ENCODE measurements at regions not wholly inside any gene's neighbourhood (a gene's known extent, or its start where the extent isn't known, plus 50 kb on each side); places are given as distances from the start of the nearest gene placed in this dataset.

GRCh38 chr22:49107961-49108530 lies 719.6 kb downstream of the BRD1 start:
- no peaks in the 10 kb centered on the region for H3F3A ChIP-seq (ENCODE audit: low read depth)
- H4K20me1 ChIP-seq (ENCODE audit: insufficient read depth, low read length, poor library complexity, severe bottlenecking): no peaks in the 10 kb centered on the region
- H3K27me3 ChIP-seq (ENCODE audit: insufficient read depth, low read length, poor library complexity, severe bottlenecking): no peaks in the 10 kb centered on the region
- no peak overlapping the region for H3K9ac ChIP-seq (ENCODE audit: low read depth, low read length, poor library complexity, severe bottlenecking)
- H3K9me2 ChIP-seq (replicated peaks; ENCODE audit: low read depth, low read length): no peaks in the 10 kb centered on the region
- no peaks in the 10 kb centered on the region for H3K4me1 ChIP-seq (ENCODE audit: insufficient read depth, low read length, poor library complexity, severe bottlenecking)
- no peaks in the 10 kb centered on the region for H3K36me3 ChIP-seq (ENCODE audit: insufficient read depth, low read length)
- H3K4me2 ChIP-seq (ENCODE audit: low read depth, low read length, poor library complexity, severe bottlenecking): no peak overlapping the region
- peaks cover 4% of the 10 kb centered on the region; the same call in 1 of the 2 replicates for H3K9me3 ChIP-seq (ENCODE audit: insufficient read depth, low read depth, low read length)
- H3K4me3 ChIP-seq (ENCODE audit: low read length, poor library complexity, severe bottlenecking): no peak overlapping the region
- no peaks in the 10 kb centered on the region for H3K79me2 ChIP-seq (ENCODE audit: insufficient read depth, low read length)
- TF ChIP-seq, protein P1, sequence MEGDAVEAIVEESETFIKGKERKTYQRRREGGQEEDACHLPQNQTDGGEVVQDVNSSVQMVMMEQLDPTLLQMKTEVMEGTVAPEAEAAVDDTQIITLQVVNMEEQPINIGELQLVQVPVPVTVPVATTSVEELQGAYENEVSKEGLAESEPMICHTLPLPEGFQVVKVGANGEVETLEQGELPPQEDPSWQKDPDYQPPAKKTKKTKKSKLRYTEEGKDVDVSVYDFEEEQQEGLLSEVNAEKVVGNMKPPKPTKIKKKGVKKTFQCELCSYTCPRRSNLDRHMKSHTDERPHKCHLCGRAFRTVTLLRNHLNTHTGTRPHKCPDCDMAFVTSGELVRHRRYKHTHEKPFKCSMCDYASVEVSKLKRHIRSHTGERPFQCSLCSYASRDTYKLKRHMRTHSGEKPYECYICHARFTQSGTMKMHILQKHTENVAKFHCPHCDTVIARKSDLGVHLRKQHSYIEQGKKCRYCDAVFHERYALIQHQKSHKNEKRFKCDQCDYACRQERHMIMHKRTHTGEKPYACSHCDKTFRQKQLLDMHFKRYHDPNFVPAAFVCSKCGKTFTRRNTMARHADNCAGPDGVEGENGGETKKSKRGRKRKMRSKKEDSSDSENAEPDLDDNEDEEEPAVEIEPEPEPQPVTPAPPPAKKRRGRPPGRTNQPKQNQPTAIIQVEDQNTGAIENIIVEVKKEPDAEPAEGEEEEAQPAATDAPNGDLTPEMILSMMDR (conservative IDR thresholded peaks at IDR 0.05; ENCODE audit: low read length): no peak
- TF ChIP-seq EZH2phosphoT487 (IDR thresholded peaks at IDR 0.05; ENCODE audit: borderline replicate concordance): no peak
- H2AFZ ChIP-seq (ENCODE audit: low read length): no peak overlapping the region

DNA sequence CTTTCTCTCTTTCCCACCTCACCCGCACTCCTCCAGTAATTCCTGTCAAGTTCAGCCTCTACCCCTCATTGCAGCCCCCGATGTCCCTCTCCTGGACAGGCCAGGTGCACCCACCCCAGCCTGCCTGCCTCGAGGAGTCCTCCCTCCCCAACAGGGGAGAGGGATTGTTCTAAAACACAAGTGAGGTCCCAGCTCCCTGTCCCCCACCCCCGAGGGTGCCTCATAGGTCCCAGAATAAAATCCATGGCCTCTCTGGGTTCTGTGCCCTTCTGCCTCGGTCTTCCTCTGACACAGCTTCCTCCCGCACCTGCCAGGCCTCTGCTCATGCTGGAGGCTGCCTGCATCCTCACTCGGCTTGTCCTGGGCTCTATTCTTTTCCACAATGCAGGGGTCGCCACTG lies 720.1 kb downstream of the BRD1 start:
- TF ChIP-seq, protein P1 (conservative IDR thresholded peaks at IDR 0.05; ENCODE audit: low read length): no peak
- no peak for TF ChIP-seq EZH2phosphoT487 (IDR thresholded peaks at IDR 0.05; ENCODE audit: borderline replicate concordance)
- H3K9me3 ChIP-seq (ENCODE audit: insufficient read depth, low read depth, low read length): peaks cover 4% of the 10 kb centered on the region; the same call in 1 of the 2 replicates

DNA sequence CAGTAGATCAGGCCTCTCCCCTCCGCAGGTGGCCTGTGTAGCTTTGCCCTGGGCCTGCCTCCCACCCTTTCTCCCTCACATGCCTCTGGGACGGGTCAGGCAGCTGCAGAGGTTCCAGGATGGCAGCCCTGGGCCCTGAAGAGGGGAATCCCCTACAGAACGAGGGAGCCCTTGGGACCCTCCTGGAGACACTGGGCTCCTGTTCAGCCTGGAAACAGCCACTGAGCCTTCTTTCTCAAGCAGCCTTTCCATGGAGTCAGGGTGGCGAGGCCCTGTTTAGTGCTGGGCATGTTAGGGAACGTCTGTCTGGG lies 720.9 kb downstream of the BRD1 start:
- Histone ChIP-seq H3K9me2 (replicated peaks; ENCODE audit: low read depth, low read length) (no peaks in the 10 kb centered on the region), H3F3A (ENCODE audit: low read depth) (no peaks in the 10 kb centered on the region), H3K4me2 (ENCODE audit: low read depth, low read length, poor library complexity, severe bottlenecking) (no peak overlapping the region), H2AFZ (ENCODE audit: low read length) (no peak overlapping the region), H3K4me3 (ENCODE audit: low read length, poor library complexity, severe bottlenecking) (no peak overlapping the region), H3K9me3 (ENCODE audit: insufficient read depth, low read depth, low read length) (peaks cover 4% of the 10 kb centered on the region; the same call in 1 of the 2 replicates), H3K4me1 (ENCODE audit: insufficient read depth, low read length, poor library complexity, severe bottlenecking) (no peaks in the 10 kb centered on the region), H3K27me3 (ENCODE audit: insufficient read depth, low read length, poor library complexity, severe bottlenecking) (no peaks in the 10 kb centered on the region), H3K36me3 (ENCODE audit: insufficient read depth, low read length) (no peaks in the 10 kb centered on the region), H4K20me1 (ENCODE audit: insufficient read depth, low read length, poor library complexity, severe bottlenecking) (no peaks in the 10 kb centered on the region), H3K79me2 (ENCODE audit: insufficient read depth, low read length) (no peaks in the 10 kb centered on the region), H3K9ac (ENCODE audit: low read depth, low read length, poor library complexity, severe bottlenecking) (no peak overlapping the region)
- no peak for TF ChIP-seq EZH2phosphoT487 (IDR thresholded peaks at IDR 0.05; ENCODE audit: borderline replicate concordance)
- TF ChIP-seq, protein P1 (conservative IDR thresholded peaks at IDR 0.05; ENCODE audit: low read length): no peak

More for the DNA sequence above, 720.1 kb downstream of the BRD1 start:
- H3K9ac ChIP-seq (ENCODE audit: low read depth, low read length, poor library complexity, severe bottlenecking): no peak overlapping the region
- H4K20me1 ChIP-seq (ENCODE audit: insufficient read depth, low read length, poor library complexity, severe bottlenecking): no peaks in the 10 kb centered on the region
- H3F3A ChIP-seq (ENCODE audit: low read depth): no peaks in the 10 kb centered on the region
- no peak overlapping the region for H3K4me3 ChIP-seq (ENCODE audit: low read length, poor library complexity, severe bottlenecking)
- no peak overlapping the region for H2AFZ ChIP-seq (ENCODE audit: low read length)
- H3K9me2 ChIP-seq (replicated peaks; ENCODE audit: low read depth, low read length): no peaks in the 10 kb centered on the region
- no peaks in the 10 kb centered on the region for H3K27me3 ChIP-seq (ENCODE audit: insufficient read depth, low read length, poor library complexity, severe bottlenecking)
- no peaks in the 10 kb centered on the region for H3K36me3 ChIP-seq (ENCODE audit: insufficient read depth, low read length)
- no peaks in the 10 kb centered on the region for H3K79me2 ChIP-seq (ENCODE audit: insufficient read depth, low read length)
- H3K4me1 ChIP-seq (ENCODE audit: insufficient read depth, low read length, poor library complexity, severe bottlenecking): no peaks in the 10 kb centered on the region
- H3K4me2 ChIP-seq (ENCODE audit: low read depth, low read length, poor library complexity, severe bottlenecking): no peak overlapping the region
